ENCODE measurements at regions not wholly inside any gene's neighbourhood (a gene's known extent, or its start where the extent isn't known, plus 50 kb on each side); places are given as distances from the start of the nearest gene placed in this dataset.

- WGBS, 4 donors: 61 to 79% (median 73%) methylated on average over 7 to 8 of the region's 8 CpGs
- Histone ChIP-seq H3K4me3 (no peak overlapping the region), H3K36me3 (replicated peaks in 1 of 2) (no peaks in the 10 kb centered on the region), H3K4me1 (replicated peaks in 1 of 2) (no peaks in the 10 kb centered on the region), H3K27ac (no peak overlapping the region), H3K27me3 (no peaks in the 10 kb centered on the region), H3K9me3 (replicated peaks in 1 of 3) (no peaks in the 10 kb centered on the region)
- intact Hi-C loops (cut with DNase I): no loop called here
- TF ChIP-seq POLR2A (IDR thresholded peaks at IDR 0.05): no peak
- TF ChIP-seq, protein P1, sequence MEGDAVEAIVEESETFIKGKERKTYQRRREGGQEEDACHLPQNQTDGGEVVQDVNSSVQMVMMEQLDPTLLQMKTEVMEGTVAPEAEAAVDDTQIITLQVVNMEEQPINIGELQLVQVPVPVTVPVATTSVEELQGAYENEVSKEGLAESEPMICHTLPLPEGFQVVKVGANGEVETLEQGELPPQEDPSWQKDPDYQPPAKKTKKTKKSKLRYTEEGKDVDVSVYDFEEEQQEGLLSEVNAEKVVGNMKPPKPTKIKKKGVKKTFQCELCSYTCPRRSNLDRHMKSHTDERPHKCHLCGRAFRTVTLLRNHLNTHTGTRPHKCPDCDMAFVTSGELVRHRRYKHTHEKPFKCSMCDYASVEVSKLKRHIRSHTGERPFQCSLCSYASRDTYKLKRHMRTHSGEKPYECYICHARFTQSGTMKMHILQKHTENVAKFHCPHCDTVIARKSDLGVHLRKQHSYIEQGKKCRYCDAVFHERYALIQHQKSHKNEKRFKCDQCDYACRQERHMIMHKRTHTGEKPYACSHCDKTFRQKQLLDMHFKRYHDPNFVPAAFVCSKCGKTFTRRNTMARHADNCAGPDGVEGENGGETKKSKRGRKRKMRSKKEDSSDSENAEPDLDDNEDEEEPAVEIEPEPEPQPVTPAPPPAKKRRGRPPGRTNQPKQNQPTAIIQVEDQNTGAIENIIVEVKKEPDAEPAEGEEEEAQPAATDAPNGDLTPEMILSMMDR (IDR thresholded peaks at IDR 0.05): no peak
- no peak for DNase-seq
These were observed 110.6 kb upstream of the ATP1A1 start for GRCh38 chr1:116262207-116262994.

DNA sequence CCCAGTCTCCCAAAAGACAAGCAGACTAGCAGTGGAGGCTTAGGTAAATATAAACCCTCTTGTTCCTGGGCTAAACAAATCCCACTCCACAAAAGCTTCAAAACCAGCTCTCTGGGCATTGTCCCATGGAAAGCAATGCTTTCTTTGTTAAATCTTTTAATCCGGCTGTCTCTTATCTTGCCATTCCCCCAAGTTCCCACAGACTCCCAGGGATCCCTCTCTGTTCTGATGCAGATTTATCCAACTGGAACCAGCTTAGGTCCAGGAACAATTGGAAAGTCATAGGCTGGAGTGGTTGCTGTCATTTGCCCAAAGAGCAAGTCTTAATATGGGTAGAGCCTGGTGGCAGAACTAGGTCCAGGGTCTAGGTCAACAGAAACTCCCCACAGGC lies 110.1 kb upstream of the ATP1A1 start:
- H3K4me1 ChIP-seq (replicated peaks in 1 of 2): no peaks in the 10 kb centered on the region
- DNase-seq: no peak
- H3K36me3 ChIP-seq (replicated peaks in 1 of 2): no peaks in the 10 kb centered on the region
- TF ChIP-seq, protein P1 (IDR thresholded peaks at IDR 0.05): no peak
- no peak for TF ChIP-seq POLR2A (IDR thresholded peaks at IDR 0.05)
- WGBS, 4 donors: 69 to 92% (median 84%) methylated on average over 1 of the region's 1 CpG
- intact Hi-C loops (cut with DNase I): no loop called here
- H3K9me3 ChIP-seq (replicated peaks in 1 of 3): no peaks in the 10 kb centered on the region
- no peaks in the 10 kb centered on the region for H3K27me3 ChIP-seq
- no peak overlapping the region for H3K4me3 ChIP-seq
- no peak overlapping the region for H3K27ac ChIP-seq

- DNase-seq: no peak
- intact Hi-C loops (cut with DNase I): no loop called here
- H3K36me3 ChIP-seq (replicated peaks in 1 of 2): no peaks in the 10 kb centered on the region
- H3K4me3 ChIP-seq: no peak overlapping the region
- no peaks in the 10 kb centered on the region for H3K27me3 ChIP-seq
- WGBS, 4 donors: 84 to 96% (median 93%) methylated on average over 6 of the region's 6 CpGs
- H3K27ac ChIP-seq: no peak overlapping the region
- H3K9me3 ChIP-seq (replicated peaks in 1 of 3): no peaks in the 10 kb centered on the region
- H3K4me1 ChIP-seq (replicated peaks in 1 of 2): no peaks in the 10 kb centered on the region
- TF ChIP-seq, protein P1 (IDR thresholded peaks at IDR 0.05): no peak
- no peak for TF ChIP-seq POLR2A (IDR thresholded peaks at IDR 0.05)
These were observed 106.8 kb upstream of the ATP1A1 start for GRCh38 chr1:116265931-116266863.

DNA sequence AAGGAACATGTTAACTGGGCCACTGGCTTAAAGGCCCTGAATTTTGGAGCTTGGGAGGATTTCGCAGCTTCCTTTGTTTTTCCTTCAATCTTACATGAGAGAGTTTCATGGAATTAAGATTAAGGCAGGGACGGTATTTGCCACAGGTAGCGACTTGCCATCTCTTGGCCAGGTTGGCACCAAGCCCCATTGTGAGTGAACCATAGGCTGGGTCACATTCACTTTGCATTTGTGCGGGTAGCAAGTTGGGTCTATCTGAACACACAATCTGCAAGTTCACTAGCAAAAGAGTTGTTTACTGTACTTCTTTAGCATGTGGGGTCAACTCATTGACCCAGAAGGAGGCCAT lies 106.2 kb upstream of the ATP1A1 start:
- intact Hi-C loops (cut with DNase I): no loop called here
- WGBS, 4 donors: 94 to 100% (median 97%) methylated on average over 3 to 4 of the region's 4 CpGs

More for the DNA sequence above, 106.2 kb upstream of the ATP1A1 start:
- H3K9me3 ChIP-seq (replicated peaks in 1 of 3): no peaks in the 10 kb centered on the region
- no peak for DNase-seq
- TF ChIP-seq POLR2A (IDR thresholded peaks at IDR 0.05): no peak
- TF ChIP-seq, protein P1 (IDR thresholded peaks at IDR 0.05): no peak
- H3K4me1 ChIP-seq (replicated peaks in 1 of 2): no peaks in the 10 kb centered on the region
- no peak overlapping the region for H3K4me3 ChIP-seq
- H3K36me3 ChIP-seq (replicated peaks in 1 of 2): no peaks in the 10 kb centered on the region
- no peaks in the 10 kb centered on the region for H3K27me3 ChIP-seq
- H3K27ac ChIP-seq: no peak overlapping the region
